Activated B cell treated with CpG ODN at 0.5 μM for 24 hours (primary cell): ENCODE measurements at regions not wholly inside any gene's neighbourhood (a gene's known extent, or its start where the extent isn't known, plus 50 kb on each side); places are given as distances from the start of the nearest gene placed in this dataset.

Experiments used
- ATAC-seq: fragments of 200-7000 bp; cut with Tn5 transposase; one replicate; pipeline ENCODE4 v1.10.0; 2021; ENCODE audit warnings: low read depth, mild to moderate bottlenecking, moderate library complexity
- CTCF ChIA-PET: fragments of 350-600 bp; sonication (Branson Sonifier 250); formaldehyde crosslinking; loops from one replicate; lab custom pipeline; 2021; ENCODE audit warnings: antibody characterized with exemption; lab: Charles Lee
- POLR2A ChIA-PET: fragments of 350-600 bp; sonication (Branson Sonifier 250); formaldehyde crosslinking; loops from one replicate; lab custom pipeline; 2021; ENCODE audit warnings: antibody characterized with exemption; lab: Charles Lee
- DNase-seq: peaks from one replicate; pipeline ENCODE4 v3.0.0; 2022
- H3K27ac Mint-ChIP-seq: one replicate; pipeline ENCODE4 v1.8.0; 2020; ENCODE audit warnings: mixed read lengths
- H3K27me3 Mint-ChIP-seq: one replicate; pipeline ENCODE4 v1.8.0; 2021; ENCODE audit warnings: mixed read lengths
- H3K36me3 Mint-ChIP-seq: one replicate; pipeline ENCODE4 v1.8.0; 2021; ENCODE audit warnings: low read depth, mixed read lengths
- H3K4me1 Mint-ChIP-seq: one replicate; pipeline ENCODE4 v1.8.0; 2021; ENCODE audit warnings: mixed read lengths
- H3K4me3 Mint-ChIP-seq: one replicate; pipeline ENCODE4 v1.8.0; 2020; ENCODE audit warnings: mild to moderate bottlenecking, mixed read lengths
- H3K9me3 Mint-ChIP-seq: one replicate; pipeline ENCODE4 v1.8.0; 2020; ENCODE audit warnings: mixed read lengths
- intact Hi-C: fragments of 100-400 bp; cut with micrococcal nuclease; formaldehyde crosslinking; loops from one replicate; pipeline ENCODE4 v1.15.1; 2024
- TF ChIP-seq, protein P1 (sequence below): fragments of 200-600 bp; IDR thresholded peaks from one replicate; pipeline ENCODE4 v1.8.0; 2022; ENCODE audit warnings: antibody characterized with exemption, mild to moderate bottlenecking

DNA sequence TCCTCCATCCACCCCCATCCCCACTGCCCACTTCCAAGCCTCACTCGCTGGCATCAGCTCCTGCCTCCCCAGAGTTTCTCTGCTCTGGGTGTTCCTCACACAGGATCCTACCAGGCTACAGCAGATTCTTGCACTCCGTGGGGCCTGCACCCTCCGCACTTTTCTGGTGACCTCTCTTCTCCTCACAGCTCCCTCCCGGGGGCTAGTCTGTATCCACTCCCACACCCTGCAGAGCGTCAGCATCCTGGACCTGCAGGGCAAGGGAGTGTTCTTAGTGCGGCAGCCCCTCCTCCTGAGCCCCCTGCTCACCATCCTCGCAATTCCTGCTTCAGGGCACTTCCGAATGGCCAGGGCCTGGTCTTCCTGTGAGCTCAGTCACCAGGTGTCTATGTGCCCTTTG is 224.2 kb downstream of the DLL1 start:
- H3K36me3 Mint-ChIP-seq = no peaks in the 10 kb centered on the region
- CTCF ChIA-PET = no interaction called here
- peaks cover 11% of the 10 kb centered on the region for H3K9me3 Mint-ChIP-seq
- peaks cover 7% of the 10 kb centered on the region for H3K27me3 Mint-ChIP-seq
- H3K4me3 Mint-ChIP-seq = no peak overlapping the region
- ATAC-seq (no peak), DNase-seq (no peak)
- no peak overlapping the region for H3K27ac Mint-ChIP-seq
- POLR2A ChIA-PET = no interaction called here
- no peaks in the 10 kb centered on the region for H3K4me1 Mint-ChIP-seq
- intact Hi-C loops = no loop called here
- TF ChIP-seq, protein P1, sequence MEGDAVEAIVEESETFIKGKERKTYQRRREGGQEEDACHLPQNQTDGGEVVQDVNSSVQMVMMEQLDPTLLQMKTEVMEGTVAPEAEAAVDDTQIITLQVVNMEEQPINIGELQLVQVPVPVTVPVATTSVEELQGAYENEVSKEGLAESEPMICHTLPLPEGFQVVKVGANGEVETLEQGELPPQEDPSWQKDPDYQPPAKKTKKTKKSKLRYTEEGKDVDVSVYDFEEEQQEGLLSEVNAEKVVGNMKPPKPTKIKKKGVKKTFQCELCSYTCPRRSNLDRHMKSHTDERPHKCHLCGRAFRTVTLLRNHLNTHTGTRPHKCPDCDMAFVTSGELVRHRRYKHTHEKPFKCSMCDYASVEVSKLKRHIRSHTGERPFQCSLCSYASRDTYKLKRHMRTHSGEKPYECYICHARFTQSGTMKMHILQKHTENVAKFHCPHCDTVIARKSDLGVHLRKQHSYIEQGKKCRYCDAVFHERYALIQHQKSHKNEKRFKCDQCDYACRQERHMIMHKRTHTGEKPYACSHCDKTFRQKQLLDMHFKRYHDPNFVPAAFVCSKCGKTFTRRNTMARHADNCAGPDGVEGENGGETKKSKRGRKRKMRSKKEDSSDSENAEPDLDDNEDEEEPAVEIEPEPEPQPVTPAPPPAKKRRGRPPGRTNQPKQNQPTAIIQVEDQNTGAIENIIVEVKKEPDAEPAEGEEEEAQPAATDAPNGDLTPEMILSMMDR = no peak

DNA sequence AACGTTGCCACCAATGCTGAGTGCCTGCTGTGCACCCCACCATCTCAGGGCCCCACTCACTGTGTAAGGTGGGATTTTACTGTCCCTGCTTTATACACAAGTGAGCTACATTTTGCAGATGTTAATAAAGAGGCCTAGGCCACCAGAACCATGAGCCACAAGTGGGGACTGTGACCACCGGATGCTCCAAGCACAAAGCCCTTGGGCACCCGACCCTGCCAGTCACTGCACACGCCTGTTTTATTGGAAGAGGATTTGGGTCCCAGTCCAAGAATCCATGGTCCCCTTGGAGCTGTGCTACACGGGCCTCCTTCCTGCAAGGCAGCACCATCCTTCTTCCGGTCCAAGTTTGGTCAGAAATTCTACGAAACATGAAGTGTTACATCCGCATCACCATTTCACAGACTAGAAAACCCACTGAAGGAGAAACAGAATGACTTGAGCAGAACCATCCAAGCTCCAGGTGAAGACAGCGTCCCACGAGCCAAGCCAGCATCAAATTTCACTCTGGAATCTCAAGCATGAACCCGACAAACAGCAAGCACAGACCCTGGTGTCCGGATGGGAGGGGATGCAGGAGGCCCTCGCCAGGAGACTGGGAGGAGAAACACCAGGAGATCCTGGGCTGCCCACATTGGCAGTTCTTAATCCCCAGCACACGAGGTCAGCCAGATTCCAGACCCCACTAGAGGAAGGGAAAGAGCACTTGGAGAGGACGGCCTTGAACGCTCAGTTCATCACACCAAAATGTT is 226.9 kb downstream of the DLL1 start:
- no peak for DNase-seq
- no peak overlapping the region for H3K27ac Mint-ChIP-seq
- ChIA-PET POLR2A (no interaction called here), CTCF (no interaction called here)
- intact Hi-C loops = no loop called here
- no peak for ATAC-seq
- TF ChIP-seq, protein P1 = no peak
- no peaks in the 10 kb centered on the region for H3K4me1 Mint-ChIP-seq
- no peaks in the 10 kb centered on the region for H3K27me3 Mint-ChIP-seq
- no peak overlapping the region for H3K4me3 Mint-ChIP-seq
- H3K9me3 Mint-ChIP-seq = no peaks in the 10 kb centered on the region
- H3K36me3 Mint-ChIP-seq = no peaks in the 10 kb centered on the region

DNA sequence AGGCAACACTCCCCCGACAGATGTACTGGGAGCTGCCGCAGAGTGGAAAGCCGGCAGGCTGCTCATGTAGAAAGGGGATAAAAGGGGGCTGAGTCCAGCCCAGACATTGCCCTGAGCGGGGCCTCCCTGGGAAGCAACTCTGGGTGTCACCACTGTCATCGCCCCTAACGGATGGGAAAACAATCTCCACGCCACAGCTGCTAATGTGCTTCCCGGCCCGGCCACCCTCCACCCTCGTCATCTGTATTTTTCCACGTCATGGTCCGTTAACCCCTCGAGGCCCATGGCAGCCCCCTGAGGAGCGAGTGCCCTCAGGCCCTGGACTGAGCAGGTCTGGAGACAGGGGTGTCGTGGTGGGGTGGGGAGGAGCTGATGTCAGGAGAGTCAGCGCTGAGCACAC is 227.4 kb downstream of the DLL1 start:
- ChIA-PET POLR2A (no interaction called here), CTCF (no interaction called here)
- TF ChIP-seq, protein P1 = no peak
- ATAC-seq = no peak
- intact Hi-C loops = no loop called here
- no peak overlapping the region for H3K4me3 Mint-ChIP-seq
- no peak overlapping the region for H3K27ac Mint-ChIP-seq
- no peak for DNase-seq
- no peaks in the 10 kb centered on the region for H3K27me3 Mint-ChIP-seq
- no peaks in the 10 kb centered on the region for H3K9me3 Mint-ChIP-seq
- no peaks in the 10 kb centered on the region for H3K36me3 Mint-ChIP-seq
- no peaks in the 10 kb centered on the region for H3K4me1 Mint-ChIP-seq

DNA sequence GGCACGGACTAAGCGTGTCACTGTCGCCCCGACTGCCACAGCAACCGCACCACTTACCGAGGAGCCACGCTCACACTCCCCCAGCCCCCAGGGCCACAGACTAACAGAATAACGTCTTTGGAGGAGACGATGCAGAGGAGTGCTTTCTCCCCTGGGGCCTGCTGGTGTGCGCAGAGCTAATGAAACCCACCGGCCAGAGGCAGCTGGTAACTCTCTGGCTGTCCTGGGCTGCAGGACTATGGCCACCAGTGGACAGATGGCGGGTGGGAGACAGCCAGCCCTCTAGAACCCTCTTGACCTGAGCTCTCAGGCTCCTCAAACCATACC is 228.0 kb downstream of the DLL1 start:
- POLR2A ChIA-PET = no interaction called here
- intact Hi-C loops = no loop called here
- Mint-ChIP-seq H3K27ac (no peak overlapping the region), H3K36me3 (no peaks in the 10 kb centered on the region), H3K4me3 (no peak overlapping the region), H3K4me1 (no peaks in the 10 kb centered on the region), H3K9me3 (no peaks in the 10 kb centered on the region), H3K27me3 (no peaks in the 10 kb centered on the region)
- TF ChIP-seq, protein P1 = no peak
- CTCF ChIA-PET = no interaction called here
- no peak for DNase-seq
- no peak for ATAC-seq

DNA sequence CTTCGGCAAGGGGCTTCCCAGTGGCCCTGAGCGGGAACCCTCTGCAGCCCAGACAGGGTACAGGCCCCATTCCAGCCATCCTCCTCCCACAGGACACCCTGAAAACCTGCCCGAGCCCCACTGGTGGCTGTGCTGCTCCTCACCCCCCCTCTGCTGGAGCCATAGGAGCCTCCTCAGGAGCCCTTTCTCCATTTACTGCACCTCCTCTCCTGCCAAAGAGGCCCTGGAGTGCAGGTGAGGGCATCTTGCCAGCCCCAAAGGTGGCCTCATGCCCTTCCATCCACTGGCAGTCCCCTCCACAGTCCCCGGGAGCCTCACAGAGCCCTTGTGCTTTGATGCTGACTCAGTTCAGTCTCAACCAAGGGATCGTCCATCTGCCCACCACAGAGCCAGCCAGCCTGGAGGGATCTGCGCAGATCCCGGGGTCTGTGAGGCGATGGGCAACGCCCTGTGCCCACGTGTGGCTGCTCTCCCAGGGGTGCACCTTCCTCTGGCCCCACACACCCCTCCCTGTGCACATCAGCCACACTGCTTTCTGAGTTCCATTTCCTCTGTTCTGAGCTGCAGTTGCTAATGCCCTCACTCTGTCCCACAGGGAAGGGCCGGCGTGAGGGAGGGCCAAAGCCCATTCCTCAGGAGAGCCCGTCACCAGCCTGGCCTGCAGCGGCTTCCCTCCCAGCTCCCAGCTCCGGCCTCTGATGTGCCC is 228.5 kb downstream of the DLL1 start:
- TF ChIP-seq, protein P1 = no peak
- Mint-ChIP-seq H3K4me1 (no peaks in the 10 kb centered on the region), H3K27ac (no peak overlapping the region), H3K4me3 (no peak overlapping the region), H3K9me3 (no peaks in the 10 kb centered on the region), H3K27me3 (no peaks in the 10 kb centered on the region), H3K36me3 (no peaks in the 10 kb centered on the region)
- ChIA-PET CTCF (no interaction called here), POLR2A (no interaction called here)
- ATAC-seq = no peak
- intact Hi-C loops = no loop called here
- no peak for DNase-seq
